HCT116 (cell line): ENCODE measurements at regions not wholly inside any gene's neighbourhood (a gene's known extent, or its start where the extent isn't known, plus 50 kb on each side); places are given as distances from the start of the nearest gene placed in this dataset.

Experiments used
- ATAC-seq: fragments of 200-7000 bp; cut with Tn5 transposase; 2 replicates; pipeline ENCODE4 v1.9.1; 2020; ENCODE audit warnings: mild to moderate bottlenecking, moderate library complexity
- BruUV-seq: library from RNA; stranded (reverse); fragments of 400-500 nt; replicated peaks from 2 replicates; lab custom pipeline; 2021; lab: Mats Ljungman, UMichigan
- CTCF ChIA-PET: fragments of 300-600 bp; sonication (Branson Sonifier 250); formaldehyde crosslinking; loops from one replicate; lab custom pipeline; 2021; ENCODE audit warnings: antibody characterized with exemption; lab: Charles Lee
- POLR2A ChIA-PET: fragments of 300-600, 350-600 bp; sonication (Branson Sonifier 250); formaldehyde crosslinking; loops from one replicate; lab custom pipeline; 2021; ENCODE audit warnings: antibody characterized with exemption; lab: Charles Lee
- RAD21 ChIA-PET, 2 experiments: fragments of 300-600 bp; sonication (Branson Sonifier 250); formaldehyde crosslinking; loops; one replicate each; lab custom pipeline; 2023; ENCODE audit warnings: low total read pairs in 2 of 2; ENCODE audit not compliant: uncharacterized antibody in 2 of 2, unreplicated experiment in 2 of 2, low non-redundant PET in 1 of 2; lab: Charles Lee
- DNase-seq: peaks from one replicate; pipeline ENCODE4 v3.0.0-alpha.2; 2010; ENCODE audit warnings: low read depth, low spot score
- H2AFZ ChIP-seq: fragments of 200-600 bp; shearing (Covaris generic), sonication (generic); 2 replicates; pipeline ENCODE4 v1.6.1; 2017; ENCODE audit warnings: low read depth, mixed run types, mixed read lengths, antibody characterized with exemption, low read length; ENCODE audit not compliant: poor library complexity, severe bottlenecking
- H3K27ac ChIP-seq: 2 replicates; pipeline ENCODE4 v1.5.1; 2012; ENCODE audit warnings: low read depth, low read length
- H3K27me3 ChIP-seq: fragments of 200-600 bp; sonication (generic); 2 replicates; pipeline ENCODE4 v1.6.1; 2016; ENCODE audit warnings: mixed run types, low read length, mixed read lengths; ENCODE audit not compliant: insufficient read depth
- H3K36me3 ChIP-seq, 2 experiments: fragments of 200-500 bp in 1 of 2; fragments of 200-600 bp in 1 of 2; sonication (Bioruptor generic) in 1 of 2; sonication (generic) in 1 of 2; 2 replicates each; pipeline versions ENCODE4 v1.5.1 to v1.6.1; 2014 to 2016; ENCODE audit warnings: low read length in 2 of 2, inconsistent platforms in 1 of 2, mixed read lengths in 1 of 2, mixed run types in 1 of 2; ENCODE audit not compliant: insufficient read depth in 2 of 2, control insufficient read depth in 1 of 2
- H3K4me1 ChIP-seq, 2 experiments: fragments of 200-600 bp in 1 of 2; sonication (generic) in 1 of 2; 2 replicates each; pipeline versions ENCODE4 v1.5.1 to v1.6.1; 2012 to 2017; ENCODE audit warnings: low read length in 2 of 2, inconsistent platforms in 1 of 2, mild to moderate bottlenecking in 1 of 2, mixed read lengths in 1 of 2, mixed run types in 1 of 2, moderate library complexity in 1 of 2; ENCODE audit not compliant: insufficient read depth in 2 of 2, control insufficient read depth in 1 of 2
- H3K4me2 ChIP-seq: fragments of 200-600 bp; sonication (generic); 2 replicates; pipeline ENCODE4 v1.6.1; 2017; ENCODE audit warnings: mixed run types, low read length, mixed read lengths
- H3K4me3 ChIP-seq, 2 experiments: fragments of 200-600 bp in 1 of 2; sonication (generic) in 1 of 2; replicated peaks in 1 of 2; 2 replicates each; pipeline ENCODE4 v1.5.1; 2011 to 2016; ENCODE audit warnings: low read length in 2 of 2, control low read depth in 1 of 2, low read depth in 1 of 2, mild to moderate bottlenecking in 1 of 2, mixed read lengths in 1 of 2, mixed run types in 1 of 2
- H3K79me2 ChIP-seq: fragments of 200-600 bp; sonication (generic); 2 replicates; pipeline ENCODE4 v1.6.1; 2017; ENCODE audit warnings: mild to moderate bottlenecking, mixed run types, low read length, moderate library complexity, mixed read lengths; ENCODE audit not compliant: insufficient read depth
- H3K9ac ChIP-seq: fragments of 200-600 bp; sonication (generic); 2 replicates; pipeline ENCODE4 v1.6.1; 2016; ENCODE audit warnings: low read length, mixed read lengths
- H3K9me2 ChIP-seq: fragments of 200-600 bp; sonication (generic), shearing (Covaris generic); 2 replicates; pipeline ENCODE4 v1.6.1; 2017; ENCODE audit warnings: mixed run types, mild to moderate bottlenecking, moderate library complexity; ENCODE audit not compliant: insufficient read depth
- H3K9me3 ChIP-seq, 2 experiments: fragments of 200-500 bp in 1 of 2; fragments of 200-600 bp in 1 of 2; sonication (Bioruptor generic) in 1 of 2; sonication (generic) in 1 of 2; 2 replicates each; pipeline ENCODE4 v1.6.1; 2014 to 2017; ENCODE audit warnings: low read length in 2 of 2, mixed read lengths in 2 of 2, inconsistent platforms in 1 of 2, low read depth in 1 of 2, mild to moderate bottlenecking in 1 of 2, mixed run types in 1 of 2, moderate library complexity in 1 of 2; ENCODE audit not compliant: control insufficient read depth in 1 of 2, insufficient read depth in 1 of 2
- H4K20me1 ChIP-seq: fragments of 200-600 bp; sonication (generic), shearing (Covaris generic); 2 replicates; pipeline ENCODE4 v1.6.1; 2017; ENCODE audit warnings: mixed run types, mild to moderate bottlenecking, moderate library complexity; ENCODE audit not compliant: insufficient read depth
- CEBPB ChIP-seq: IDR thresholded peaks from 2 replicates; pipeline ENCODE4 v1.6.1; 2012; ENCODE audit warnings: low read depth
- EGR1 ChIP-seq: IDR thresholded peaks from 2 replicates; pipeline ENCODE4 v1.6.1; 2012; ENCODE audit warnings: low read depth
- POLR2A ChIP-seq: IDR thresholded peaks from 2 replicates; pipeline ENCODE4 v1.7.0; 2011; ENCODE audit warnings: borderline replicate concordance; ENCODE audit not compliant: insufficient read depth, insufficient read length; ENCODE audit errors: extremely low read depth
- POLR2AphosphoS5 ChIP-seq: IDR thresholded peaks from 2 replicates; pipeline ENCODE4 v1.6.1; 2011; ENCODE audit warnings: mild to moderate bottlenecking, low read depth, low read length, moderate library complexity
- RAD21 ChIP-seq: IDR thresholded peaks from 2 replicates; pipeline ENCODE4 v1.6.1; 2012; ENCODE audit warnings: low read depth, mild to moderate bottlenecking
- SRF ChIP-seq: IDR thresholded peaks from 2 replicates; pipeline ENCODE4 v1.6.1; 2012; ENCODE audit warnings: low read depth
- ZFX ChIP-seq: fragments of 450-650 bp; IDR thresholded peaks from 2 replicates; pipeline ENCODE4 v1.6.1; 2017
- ZNF274 ChIP-seq: fragments of 200-500 bp; sonication (Bioruptor generic); IDR thresholded peaks from 2 replicates; pipeline ENCODE4 v1.6.1; 2014; ENCODE audit warnings: mild to moderate bottlenecking, low read depth, low read length, inconsistent platforms
- intact Hi-C: fragments of 100-400 bp; cut with micrococcal nuclease; formaldehyde crosslinking; loops from 2 replicates; pipeline ENCODE4 v1.10.0; 2022
- TF ChIP-seq, protein P1 (sequence below), 3 experiments: fragments of 200-600 bp in 1 of 3; sonication (generic) in 1 of 3; IDR thresholded peaks in 2 of 3; conservative IDR thresholded peaks in 1 of 3; 2 replicates each; pipeline ENCODE4 v1.5.1; 2012 to 2017; ENCODE audit warnings: low read depth in 2 of 3, low read length in 2 of 3, antibody characterized with exemption in 1 of 3, borderline replicate concordance in 1 of 3, control low read depth in 1 of 3, mild to moderate bottlenecking in 1 of 3, mixed read lengths in 1 of 3, mixed run types in 1 of 3, moderate library complexity in 1 of 3; ENCODE audit not compliant: insufficient read depth in 1 of 3
- TF ChIP-seq, protein P2 (sequence below): IDR thresholded peaks from 2 replicates; pipeline ENCODE4 v1.6.1; 2012

DNA sequence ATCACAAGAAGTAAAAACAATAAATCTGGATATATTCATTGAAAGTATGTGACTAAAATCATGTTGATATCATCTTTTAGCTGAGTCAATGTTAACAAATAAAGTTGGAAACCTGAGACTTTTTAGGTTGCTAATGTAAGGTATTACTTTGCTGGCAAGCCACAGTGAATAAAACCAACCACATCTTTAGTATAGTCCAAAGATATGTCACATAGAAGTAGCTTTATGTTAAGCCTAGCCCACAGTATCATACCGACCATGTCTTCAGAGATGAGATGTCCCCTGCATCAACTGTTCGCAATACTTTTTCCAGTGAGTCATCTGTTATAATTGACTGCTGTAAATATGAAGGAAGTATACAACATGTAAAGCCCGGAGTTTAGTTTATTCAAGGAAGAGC, 107.6 kb upstream of the MCHR2 start:
- H3K4me3 ChIP-seq = no peak overlapping the region
- H3K9me2 ChIP-seq = no peaks in the 10 kb centered on the region
- no peaks in the 10 kb centered on the region for H3K36me3 ChIP-seq
- no peak overlapping the region for H3K4me2 ChIP-seq
- no peaks in the 10 kb centered on the region for H3K27me3 ChIP-seq
- CTCF ChIA-PET = interaction anchor here (1.0 to 6.3 kb wide), 3 partner anchors 13 to 233 kb away, joined by 3 to 88 read pairs (median 43); no protein-coding TSS in a partner anchor
- no peaks in the 10 kb centered on the region for H3K9me3 ChIP-seq
- no peak overlapping the region for H2AFZ ChIP-seq
- H3K9ac ChIP-seq = no peak overlapping the region
- H3K79me2 ChIP-seq = no peaks in the 10 kb centered on the region
- no peak overlapping the region for H3K27ac ChIP-seq
- DNase-seq (no peak), ATAC-seq (no peak)
- RAD21 ChIA-PET = interaction anchor here in 1 of 2 experiments (1.0 kb wide), 1 partner anchor 234 kb away, joined by 6 read pairs; no protein-coding TSS in a partner anchor
- intact Hi-C loops = no loop called here
- no peaks in the 10 kb centered on the region for H3K4me1 ChIP-seq
- POLR2A ChIA-PET = no interaction called here
- H4K20me1 ChIP-seq = no peaks in the 10 kb centered on the region
- TF ChIP-seq CEBPB (no peak), POLR2A (no peak), POLR2AphosphoS5 (no peak), SRF (no peak), EGR1 (no peak), RAD21 (no peak), ZNF274 (no peak), ZFX (no peak)
- TF ChIP-seq, protein P1, sequence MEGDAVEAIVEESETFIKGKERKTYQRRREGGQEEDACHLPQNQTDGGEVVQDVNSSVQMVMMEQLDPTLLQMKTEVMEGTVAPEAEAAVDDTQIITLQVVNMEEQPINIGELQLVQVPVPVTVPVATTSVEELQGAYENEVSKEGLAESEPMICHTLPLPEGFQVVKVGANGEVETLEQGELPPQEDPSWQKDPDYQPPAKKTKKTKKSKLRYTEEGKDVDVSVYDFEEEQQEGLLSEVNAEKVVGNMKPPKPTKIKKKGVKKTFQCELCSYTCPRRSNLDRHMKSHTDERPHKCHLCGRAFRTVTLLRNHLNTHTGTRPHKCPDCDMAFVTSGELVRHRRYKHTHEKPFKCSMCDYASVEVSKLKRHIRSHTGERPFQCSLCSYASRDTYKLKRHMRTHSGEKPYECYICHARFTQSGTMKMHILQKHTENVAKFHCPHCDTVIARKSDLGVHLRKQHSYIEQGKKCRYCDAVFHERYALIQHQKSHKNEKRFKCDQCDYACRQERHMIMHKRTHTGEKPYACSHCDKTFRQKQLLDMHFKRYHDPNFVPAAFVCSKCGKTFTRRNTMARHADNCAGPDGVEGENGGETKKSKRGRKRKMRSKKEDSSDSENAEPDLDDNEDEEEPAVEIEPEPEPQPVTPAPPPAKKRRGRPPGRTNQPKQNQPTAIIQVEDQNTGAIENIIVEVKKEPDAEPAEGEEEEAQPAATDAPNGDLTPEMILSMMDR (IDR thresholded peaks at IDR 0.05 in 2 of 3, conservative IDR thresholded peaks at IDR 0.05 in 1 of 3; ENCODE audit: borderline replicate concordance in 1 of 3, insufficient read depth in 1 of 3, low read depth in 2 of 3, low read length in 2 of 3) = no peak
- TF ChIP-seq, protein P2, sequence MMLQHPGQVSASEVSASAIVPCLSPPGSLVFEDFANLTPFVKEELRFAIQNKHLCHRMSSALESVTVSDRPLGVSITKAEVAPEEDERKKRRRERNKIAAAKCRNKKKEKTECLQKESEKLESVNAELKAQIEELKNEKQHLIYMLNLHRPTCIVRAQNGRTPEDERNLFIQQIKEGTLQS = no peak
- no TSS peak for BruUV-seq
